NB4 (cell line): ENCODE measurements at regions not wholly inside any gene's neighbourhood (a gene's known extent, or its start where the extent isn't known, plus 50 kb on each side); places are given as distances from the start of the nearest gene placed in this dataset.

Source experiments
- DNase-seq: peaks from one replicate; pipeline ENCODE4 v3.0.0; 2010; ENCODE audit warnings: low read depth
- H3K4me3 ChIP-seq: one replicate; pipeline ENCODE4 v1.5.1; 2011; ENCODE audit warnings: mild to moderate bottlenecking, low read depth, low read length, moderate library complexity
- CTCF ChIP-seq: IDR thresholded peaks from one replicate; pipeline ENCODE4 v1.5.1; 2012; ENCODE audit warnings: low read depth, low read length
- MAX ChIP-seq: IDR thresholded peaks from 2 replicates; pipeline ENCODE4 v1.6.1; 2011; ENCODE audit warnings: low read depth, low read length
- MYC ChIP-seq: IDR thresholded peaks from 2 replicates; pipeline ENCODE4 v1.6.1; 2011; ENCODE audit warnings: low read depth, low read length
- POLR2A ChIP-seq: IDR thresholded peaks from 2 replicates; pipeline ENCODE4 v1.6.1; 2011; ENCODE audit warnings: mild to moderate bottlenecking; ENCODE audit not compliant: insufficient read length; ENCODE audit errors: extremely low read depth

DNA sequence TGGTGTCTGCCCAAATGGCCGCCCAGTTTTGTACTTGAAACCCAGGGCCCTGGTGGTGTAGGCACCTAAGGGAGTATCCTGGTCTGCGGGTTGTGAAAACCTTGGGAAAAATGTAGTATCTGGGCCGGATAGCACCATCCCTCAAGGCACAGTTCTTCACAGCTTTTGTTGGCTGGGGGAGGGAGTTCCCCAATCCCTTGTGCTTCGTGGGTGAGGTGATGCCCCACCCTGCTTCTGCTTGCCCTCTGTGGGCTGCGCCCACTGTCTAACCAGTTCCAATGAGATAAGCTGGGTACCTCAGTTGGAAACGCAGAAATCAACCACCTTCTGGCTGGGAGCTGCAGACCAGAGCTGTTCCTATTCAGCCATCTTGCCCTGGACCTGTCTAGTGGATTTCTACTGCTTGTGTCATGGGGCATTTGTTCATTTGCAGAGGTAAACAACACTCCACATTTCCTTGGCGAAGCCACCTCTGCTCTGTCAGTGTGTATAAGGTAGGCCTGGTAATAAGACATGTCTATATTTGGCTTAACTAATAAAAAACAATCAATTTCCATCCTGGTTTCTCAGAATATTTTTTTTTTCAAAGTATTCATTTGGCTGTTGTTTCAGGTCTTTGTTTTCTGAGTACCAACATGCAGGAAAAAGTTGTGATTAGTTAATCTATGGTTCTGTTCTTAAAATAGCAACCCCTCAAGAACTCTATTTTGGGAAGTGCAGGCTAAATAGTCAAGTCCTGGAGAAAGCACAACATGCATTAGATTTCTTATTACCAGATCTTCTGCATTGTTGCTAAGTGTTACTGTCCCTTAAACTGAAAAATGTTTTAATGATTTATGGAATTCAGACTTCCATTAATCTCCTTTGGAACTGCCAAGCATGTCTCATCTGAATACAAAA is 304.3 kb downstream of the ZIC1 start:
- H3K4me3 ChIP-seq, result no peak overlapping the region
- TF ChIP-seq MYC (no peak), MAX (no peak), CTCF (no peak), POLR2A (no peak)
- DNase-seq, result no peak

GRCh38 chr3:147729641-147730040 is 320.5 kb downstream of the ZIC1 start:
- no peak for DNase-seq
- no peak for TF ChIP-seq CTCF
- no peak for TF ChIP-seq POLR2A
- no peak for TF ChIP-seq MAX
- no peak for TF ChIP-seq MYC
- no peak overlapping the region for H3K4me3 ChIP-seq

GRCh38 chr3:147730284-147730683 is 321.1 kb downstream of the ZIC1 start:
- no peak overlapping the region for H3K4me3 ChIP-seq
- no peak for DNase-seq
- TF ChIP-seq MAX (no peak), POLR2A (no peak), MYC (no peak), CTCF (no peak)

DNA sequence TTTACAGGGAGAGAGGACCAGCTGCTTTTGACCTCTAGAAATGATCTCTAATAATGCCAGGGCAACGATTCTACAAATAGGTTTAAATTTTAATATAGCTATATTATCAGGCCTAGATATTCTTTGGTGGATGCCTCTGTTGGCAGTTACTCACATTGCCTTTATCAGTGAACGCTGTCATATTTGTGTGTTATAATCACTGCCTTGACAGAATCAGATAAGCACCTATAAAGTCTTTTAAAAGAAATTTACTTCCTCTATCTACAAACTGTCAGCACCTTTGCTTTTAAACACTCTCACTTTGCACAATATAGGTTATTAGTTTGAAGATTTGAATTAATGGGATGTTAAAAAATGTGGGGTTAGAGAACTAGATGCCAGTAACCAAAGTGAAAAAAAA is 324.1 kb downstream of the ZIC1 start:
- no peak for DNase-seq
- TF ChIP-seq MYC (no peak), MAX (no peak), CTCF (no peak), POLR2A (no peak)
- H3K4me3 ChIP-seq, result no peak overlapping the region

GRCh38 chr3:147735616-147736015 is 326.5 kb downstream of the ZIC1 start:
- no peak for TF ChIP-seq CTCF
- TF ChIP-seq POLR2A, result no peak
- no peak for TF ChIP-seq MAX
- no peak for DNase-seq

More at GRCh38 chr3:147735616-147736015, 326.5 kb downstream of the ZIC1 start:
- no peak overlapping the region for H3K4me3 ChIP-seq
